GM18867 (cell line): ENCODE measurements at regions not wholly inside any gene's neighbourhood (a gene's known extent, or its start where the extent isn't known, plus 50 kb on each side); places are given as distances from the start of the nearest gene placed in this dataset.
"Not testable (repeated sequence)": the region's sequence is repeated elsewhere in the genome, so short reads cannot be mapped to it uniquely, and the experiment has no call there.

Experiments
- ATAC-seq: cut with Tn5 transposase; IDR thresholded peaks from one replicate; pipeline ENCODE4 v1.9.1; 2021; ENCODE audit warnings: mild to moderate bottlenecking, moderate library complexity; ENCODE audit not compliant: unreplicated experiment

DNA sequence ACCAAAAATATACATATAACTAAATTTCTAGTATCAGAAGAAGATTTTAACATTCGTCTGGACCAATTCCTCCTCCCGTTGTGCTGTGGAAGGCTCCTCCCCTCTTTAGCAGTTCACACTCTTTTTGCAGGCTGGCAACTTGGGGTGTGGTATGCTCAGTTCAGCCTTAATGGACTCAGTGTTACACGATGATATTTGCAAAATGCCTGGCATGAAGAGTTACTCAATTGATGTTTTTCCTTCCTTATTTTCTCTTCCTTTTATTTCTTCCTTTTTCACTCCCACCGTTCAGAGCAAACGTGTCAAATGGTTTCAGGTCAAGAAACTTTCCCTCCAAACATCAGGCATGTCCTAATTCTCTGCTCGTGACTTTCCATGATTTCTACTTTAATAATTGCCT, 248.3 kb downstream of the PHF14 start:
- no peak for ATAC-seq

DNA sequence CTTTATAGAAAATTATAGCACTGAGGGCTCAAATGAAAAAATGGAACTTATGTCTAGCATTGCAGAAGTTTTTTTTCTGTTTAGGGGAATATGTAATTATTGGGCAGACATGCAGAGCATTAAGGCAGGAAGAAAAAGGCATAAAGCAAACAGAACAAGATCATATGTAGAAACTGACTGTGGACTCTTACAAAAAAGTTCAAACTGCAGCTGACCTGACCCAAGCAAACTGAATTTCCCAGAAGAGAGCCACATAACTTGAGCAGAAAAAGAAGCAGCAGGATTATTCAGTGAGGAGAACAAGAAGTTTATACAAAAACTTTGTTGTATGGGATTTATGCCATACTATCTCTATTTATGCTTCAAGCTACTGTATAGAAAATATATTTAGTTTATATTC, 250.9 kb downstream of the PHF14 start:
- ATAC-seq = no peak

DNA sequence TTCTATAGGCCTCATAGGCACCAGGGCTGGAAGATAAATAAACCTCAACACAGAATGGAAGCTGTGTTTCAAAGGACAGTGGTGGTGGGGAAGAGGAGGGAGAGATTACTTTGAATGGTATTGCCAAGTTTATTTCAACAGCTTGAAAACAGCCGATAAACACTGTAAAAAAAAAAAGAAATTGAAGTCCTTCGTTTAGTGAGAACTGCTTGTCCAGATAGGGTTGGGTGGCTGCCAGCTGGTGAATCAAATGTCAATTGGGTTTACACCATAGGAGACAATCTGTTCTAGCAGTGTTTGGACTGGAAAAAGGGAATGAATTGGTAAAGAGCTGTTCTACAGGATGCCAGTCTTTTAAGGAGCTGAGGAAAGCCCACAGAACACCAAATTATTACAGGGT, 254.8 kb downstream of the PHF14 start:
- ATAC-seq = no peak

DNA sequence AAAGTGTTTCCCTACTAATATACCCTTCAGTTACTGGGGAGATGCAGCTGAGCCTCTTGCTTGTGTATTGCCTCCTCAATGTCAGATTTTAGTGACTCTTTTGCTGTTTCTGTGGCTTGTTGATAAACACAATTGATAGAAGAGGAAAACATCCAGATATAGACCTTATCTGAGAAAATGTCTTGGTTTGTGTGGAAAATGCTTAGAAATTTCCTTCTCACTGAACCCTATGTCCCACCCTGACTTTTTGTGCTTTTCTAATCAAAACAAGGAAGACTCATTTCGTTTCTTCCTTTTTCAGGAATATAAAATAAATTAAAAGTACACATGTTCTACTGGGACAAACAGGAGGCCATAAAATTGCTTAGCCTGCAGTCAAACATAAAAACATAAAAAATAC, 257.5 kb downstream of the PHF14 start:
- ATAC-seq = no peak

DNA sequence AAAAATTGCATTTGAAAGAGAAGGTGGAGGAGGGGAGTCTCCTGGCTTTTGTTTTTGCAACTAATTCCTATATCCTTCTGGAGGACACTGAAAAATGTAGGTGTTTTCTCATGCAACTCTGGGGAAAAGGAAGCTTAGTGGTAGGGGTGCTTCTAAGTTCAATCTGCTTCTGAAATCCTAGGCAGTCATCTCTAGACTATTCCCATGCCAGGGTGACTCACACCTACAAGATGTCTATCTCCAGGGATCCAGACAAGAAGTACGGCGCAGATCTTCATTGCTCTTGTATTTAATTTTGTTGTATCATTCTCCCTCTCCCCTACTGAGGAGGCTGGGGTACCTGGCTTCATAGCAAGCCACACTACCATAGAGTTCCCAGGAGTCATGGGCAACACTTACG, 258.8 kb downstream of the PHF14 start:
- ATAC-seq = no peak

GRCh38 chr7:11233871-11234270, 260.2 kb downstream of the PHF14 start:
- no peak for ATAC-seq

DNA sequence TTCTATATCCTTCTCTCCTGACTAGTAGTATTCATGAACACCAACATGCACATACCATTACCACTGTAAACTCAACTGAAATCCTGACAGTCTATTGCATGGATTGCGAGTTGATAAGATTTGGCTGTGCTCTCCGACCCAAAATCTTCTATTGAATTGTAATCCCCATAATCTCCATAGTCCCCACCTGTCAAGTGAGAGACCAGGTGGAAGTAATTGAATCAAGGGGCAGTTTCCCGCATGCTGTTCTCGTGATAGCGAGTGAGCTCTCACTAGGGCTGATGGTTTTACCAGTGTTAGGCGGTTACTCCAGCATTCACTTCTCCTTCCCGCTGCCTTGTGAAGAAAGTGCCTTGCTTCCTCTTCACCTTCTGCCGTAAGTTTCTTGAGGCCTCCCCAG, 261.8 kb downstream of the PHF14 start:
- ATAC-seq = no peak

- ATAC-seq = no peak
Measured at GRCh38 chr7:11236680-11237079, 263.0 kb downstream of the PHF14 start.

DNA sequence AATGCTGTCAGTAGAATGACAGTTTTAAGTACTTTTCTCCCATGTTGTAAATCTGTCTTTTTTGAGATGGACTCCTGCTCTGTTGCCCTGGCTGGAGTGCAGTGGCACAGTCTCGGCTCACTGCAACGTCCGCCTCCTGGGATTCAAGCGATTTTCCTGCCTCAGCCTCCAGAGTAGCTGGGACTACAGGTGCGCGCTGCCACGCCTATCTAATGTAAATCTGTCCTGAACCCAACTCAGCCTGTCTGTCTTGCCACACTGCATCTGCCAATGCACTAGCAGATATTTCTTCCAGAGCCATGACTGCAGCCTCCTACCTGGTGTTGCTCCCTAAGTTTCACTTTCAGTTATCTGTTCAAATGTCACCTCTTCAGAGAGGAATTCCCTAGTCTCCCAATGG, 264.1 kb downstream of the PHF14 start:
- no peak for ATAC-seq

GRCh38 chr7:11239316-11239715, 265.6 kb downstream of the PHF14 start:
- ATAC-seq = no peak

DNA sequence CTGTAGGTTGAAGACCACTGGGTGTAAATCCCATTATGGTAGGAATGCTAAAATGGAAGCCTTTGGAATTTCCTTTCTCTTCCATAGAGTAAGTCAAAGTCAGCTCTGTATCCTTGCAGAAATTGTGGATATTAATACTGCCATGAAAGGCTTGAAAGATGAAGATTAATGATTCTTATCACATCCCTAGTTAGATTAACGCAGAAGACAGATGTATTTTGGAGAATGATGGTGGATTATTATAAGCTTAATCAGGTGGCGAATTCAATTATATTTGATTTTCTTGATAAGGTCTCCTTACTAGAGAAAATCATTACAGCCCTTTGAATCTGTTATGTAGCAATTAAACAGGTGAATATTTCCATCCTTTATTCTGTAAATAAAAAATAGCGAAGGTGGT, 270.1 kb downstream of the PHF14 start:
- no peak for ATAC-seq

GRCh38 chr7:11244149-11244548, 270.5 kb downstream of the PHF14 start:
- no peak for ATAC-seq

DNA sequence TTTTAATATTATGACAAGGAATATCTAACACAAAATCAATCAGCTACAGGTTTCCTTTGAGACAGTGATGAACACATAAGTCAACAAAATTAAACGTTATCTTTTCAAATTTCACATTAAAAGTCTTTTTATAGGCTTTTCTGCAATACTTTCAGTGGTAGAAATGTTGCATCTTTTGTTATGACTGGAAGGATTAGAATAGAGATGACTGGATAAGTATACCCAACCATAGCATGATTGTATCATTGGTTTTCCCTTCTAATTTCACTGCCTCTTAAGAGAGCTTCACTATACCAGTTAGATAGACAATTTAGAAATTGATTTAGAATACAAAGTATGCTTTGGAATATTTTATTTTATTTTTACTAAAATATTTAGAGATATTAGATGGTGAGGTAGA, 273.9 kb downstream of the PHF14 start:
- ATAC-seq = no peak

- no peak for ATAC-seq
Measured at GRCh38 chr7:11251436-11251835, 277.8 kb downstream of the PHF14 start.

DNA sequence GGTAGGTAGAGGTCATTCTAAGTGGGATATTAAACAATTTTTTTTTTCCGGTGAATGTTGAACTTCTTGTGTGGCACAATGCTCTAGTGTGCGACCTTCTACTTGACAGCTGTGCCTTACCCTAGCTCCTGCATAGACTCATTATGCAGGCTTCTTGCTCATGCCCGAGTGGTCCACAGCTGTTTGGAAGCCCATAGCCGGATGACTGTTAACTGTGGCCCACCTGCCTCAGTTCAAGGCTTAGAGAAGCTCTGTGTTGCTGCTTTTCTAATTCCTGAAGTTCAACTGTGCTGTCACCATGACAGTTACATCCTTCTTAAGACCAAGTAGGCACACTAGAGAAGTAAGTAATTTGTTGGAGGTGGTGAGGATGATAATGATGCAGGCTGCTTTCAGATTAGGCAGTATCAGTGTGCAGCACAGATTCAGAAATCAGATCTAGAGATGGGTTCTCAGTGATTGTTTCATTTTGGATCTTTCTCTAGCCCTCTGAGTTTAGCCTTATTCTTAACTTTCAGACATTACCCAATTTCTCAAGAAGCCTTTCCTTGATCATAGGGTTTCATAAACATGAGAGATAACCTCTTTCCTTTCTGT, 278.4 kb downstream of the PHF14 start:
- peak; percentile 29 for ATAC-seq

GRCh38 chr7:11252705-11253272, 279.1 kb downstream of the PHF14 start:
- peak; percentile 72 for ATAC-seq

DNA sequence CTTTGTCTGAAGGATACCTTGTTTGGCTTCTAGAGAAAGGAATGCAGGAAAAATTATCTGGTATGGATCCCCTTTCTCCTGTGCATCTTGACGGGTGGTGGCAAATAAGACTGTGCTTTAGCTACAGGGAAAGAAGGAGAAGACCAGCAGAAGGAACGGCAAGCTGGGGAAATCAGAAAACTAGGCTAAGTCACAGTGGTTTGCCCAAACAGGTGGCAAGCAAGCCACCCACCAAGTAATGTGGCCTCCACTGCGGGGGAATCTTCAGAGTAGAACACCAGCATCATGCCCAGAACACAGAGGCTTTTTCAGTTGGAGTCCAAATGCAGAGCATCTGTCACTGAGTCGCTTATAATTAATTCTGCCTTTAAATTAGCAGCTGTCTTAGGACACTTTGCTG, 282.8 kb downstream of the PHF14 start:
- ATAC-seq = no peak

- ATAC-seq = no peak
Measured at GRCh38 chr7:11261470-11261869, 287.8 kb downstream of the PHF14 start.

DNA sequence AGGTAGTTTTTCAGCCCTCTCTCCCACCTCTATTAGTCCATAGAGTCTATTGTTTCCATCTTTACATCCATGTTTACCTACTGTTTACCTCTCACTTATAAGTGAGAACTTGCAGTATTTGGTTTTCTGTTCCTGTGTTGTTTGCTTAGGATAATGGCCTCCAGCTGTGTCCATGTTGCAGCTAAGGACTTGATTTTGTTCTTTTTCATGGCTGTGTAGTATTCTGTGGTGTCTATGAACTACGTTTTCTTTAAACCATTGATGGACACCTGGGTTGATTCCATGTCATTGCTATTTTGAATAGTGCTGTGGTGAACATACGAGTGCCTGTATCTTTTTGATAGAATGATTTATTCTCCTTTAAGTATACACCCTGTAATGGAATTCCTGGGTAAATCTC, 292.4 kb downstream of the PHF14 start:
- no peak for ATAC-seq

DNA sequence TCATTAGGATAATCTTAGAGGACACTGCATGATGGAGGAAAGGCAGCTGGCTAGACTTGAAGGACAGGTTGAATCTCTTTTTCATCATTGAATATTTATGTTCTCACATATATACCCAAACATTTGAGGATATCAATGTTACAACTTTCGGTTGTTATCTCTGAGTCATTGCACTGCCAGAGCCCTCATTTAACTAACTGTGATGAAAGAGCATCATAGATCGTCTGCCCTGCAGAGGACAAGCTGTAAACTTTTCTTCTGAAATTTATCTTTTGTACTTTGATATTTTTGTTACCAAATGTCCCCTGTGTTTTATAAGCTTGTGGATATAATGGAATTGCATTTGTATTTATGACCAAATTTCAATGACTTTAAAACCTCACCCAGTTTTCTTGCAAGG, 298.7 kb downstream of the PHF14 start:
- no peak for ATAC-seq

GRCh38 chr7:11274074-11274473, 300.4 kb downstream of the PHF14 start:
- no peak for ATAC-seq

DNA sequence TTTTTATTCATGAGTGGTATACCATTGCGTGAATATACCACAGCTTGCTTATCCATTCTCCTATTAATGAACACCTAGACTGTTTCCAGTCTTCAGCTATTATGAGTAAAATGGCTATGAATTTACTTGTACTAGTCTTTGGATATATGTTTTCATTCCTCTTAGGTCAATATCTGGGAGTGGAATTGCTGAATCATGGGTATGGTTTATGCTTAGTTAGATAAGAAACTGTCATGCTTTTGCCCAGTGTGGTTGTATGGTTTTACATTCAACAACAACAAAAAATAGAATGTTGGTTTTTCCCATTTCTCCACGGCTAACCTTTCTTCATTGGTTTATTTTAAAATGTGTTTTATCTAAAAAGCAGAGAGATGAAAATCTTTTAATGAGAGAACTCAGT, 308.3 kb downstream of the PHF14 start:
- no peak for ATAC-seq

DNA sequence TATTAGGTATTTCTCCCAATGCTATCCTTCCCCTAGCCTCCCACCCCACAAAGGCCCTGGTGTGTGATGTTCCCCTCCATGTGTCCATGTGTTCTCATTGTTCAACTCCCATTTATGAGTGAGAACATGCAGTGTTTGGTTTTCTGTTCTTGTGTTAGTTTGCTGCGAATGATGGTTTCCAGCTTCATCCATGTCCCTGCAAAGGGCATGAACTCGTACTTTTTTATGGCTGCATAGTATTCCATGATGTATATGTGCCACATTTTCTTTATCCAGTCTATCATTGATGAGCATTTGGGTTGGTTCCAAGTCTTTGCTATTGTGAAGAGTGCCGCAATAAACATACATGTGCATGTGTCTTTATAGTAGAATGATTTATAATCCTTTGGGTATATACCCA, 309.9 kb downstream of the PHF14 start:
- ATAC-seq = not testable (repeated sequence)
